ENCODE measurements at regions not wholly inside any gene's neighbourhood (a gene's known extent, or its start where the extent isn't known, plus 50 kb on each side); places are given as distances from the start of the nearest gene placed in this dataset.

DNA sequence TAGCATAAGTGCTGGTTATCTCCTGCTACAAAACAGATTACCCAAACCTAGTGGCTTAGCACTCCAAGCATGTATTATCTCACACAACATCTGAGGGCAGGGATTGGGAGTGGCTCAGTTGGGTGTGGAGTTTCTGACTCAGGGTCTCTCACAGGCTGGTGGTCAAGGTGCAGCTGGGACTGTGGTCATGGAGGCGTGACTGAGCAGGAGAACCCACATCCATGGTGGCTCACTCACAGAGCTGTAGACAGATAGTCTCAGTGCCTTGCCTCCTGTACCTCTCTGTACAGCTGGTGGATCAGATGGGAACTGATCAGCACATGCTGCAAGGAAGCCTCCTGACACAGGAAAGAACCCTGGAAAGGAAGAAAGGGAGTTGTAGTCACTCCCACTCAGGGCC lies 83.1 kb upstream of the CST7 start:
- no peak for TF ChIP-seq CTCF (IDR thresholded peaks at IDR 0.05; ENCODE audit: low read length)
- TF ChIP-seq EZH2 (optimal IDR thresholded peaks at IDR 0.05; ENCODE audit: low read depth, low read length): no peak
- no peak for TF ChIP-seq EZH2phosphoT487 (IDR thresholded peaks at IDR 0.05; ENCODE audit: low read length)
